ENCODE measurements at regions not wholly inside any gene's neighbourhood (a gene's known extent, or its start where the extent isn't known, plus 50 kb on each side); places are given as distances from the start of the nearest gene placed in this dataset.

- ChIA-PET CTCF (no interaction called here), POLR2A (no interaction called here)
- H3K4me3 ChIP-seq (ENCODE audit: low read depth, low read length) = no peak overlapping the region
- TF ChIP-seq, protein P1, sequence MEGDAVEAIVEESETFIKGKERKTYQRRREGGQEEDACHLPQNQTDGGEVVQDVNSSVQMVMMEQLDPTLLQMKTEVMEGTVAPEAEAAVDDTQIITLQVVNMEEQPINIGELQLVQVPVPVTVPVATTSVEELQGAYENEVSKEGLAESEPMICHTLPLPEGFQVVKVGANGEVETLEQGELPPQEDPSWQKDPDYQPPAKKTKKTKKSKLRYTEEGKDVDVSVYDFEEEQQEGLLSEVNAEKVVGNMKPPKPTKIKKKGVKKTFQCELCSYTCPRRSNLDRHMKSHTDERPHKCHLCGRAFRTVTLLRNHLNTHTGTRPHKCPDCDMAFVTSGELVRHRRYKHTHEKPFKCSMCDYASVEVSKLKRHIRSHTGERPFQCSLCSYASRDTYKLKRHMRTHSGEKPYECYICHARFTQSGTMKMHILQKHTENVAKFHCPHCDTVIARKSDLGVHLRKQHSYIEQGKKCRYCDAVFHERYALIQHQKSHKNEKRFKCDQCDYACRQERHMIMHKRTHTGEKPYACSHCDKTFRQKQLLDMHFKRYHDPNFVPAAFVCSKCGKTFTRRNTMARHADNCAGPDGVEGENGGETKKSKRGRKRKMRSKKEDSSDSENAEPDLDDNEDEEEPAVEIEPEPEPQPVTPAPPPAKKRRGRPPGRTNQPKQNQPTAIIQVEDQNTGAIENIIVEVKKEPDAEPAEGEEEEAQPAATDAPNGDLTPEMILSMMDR (IDR thresholded peaks at IDR 0.05; ENCODE audit: insufficient read depth, low read length, missing control alignments) = no peak
- DNase-seq (ENCODE audit: low read depth, low spot score) = no peak
Observed at GRCh38 chr10:131022981-131023380, 288.5 kb downstream of the TCERG1L start.

GRCh38 chr10:131024259-131025131 lies 287.0 kb downstream of the TCERG1L start:
- POLR2A ChIA-PET = no interaction called here
- no peak overlapping the region for H3K4me3 ChIP-seq (ENCODE audit: low read depth, low read length)
- CTCF ChIA-PET = no interaction called here
- TF ChIP-seq, protein P1 (IDR thresholded peaks at IDR 0.05; ENCODE audit: insufficient read depth, low read length, missing control alignments) = no peak
- DNase-seq (ENCODE audit: low read depth, low spot score) = no peak

GRCh38 chr10:131025333-131025732 lies 286.2 kb downstream of the TCERG1L start:
- H3K4me3 ChIP-seq (ENCODE audit: low read depth, low read length) = no peak overlapping the region
- no peak for DNase-seq (ENCODE audit: low read depth, low spot score)
- TF ChIP-seq, protein P1 (IDR thresholded peaks at IDR 0.05; ENCODE audit: insufficient read depth, low read length, missing control alignments) = no peak
- ChIA-PET CTCF (no interaction called here), POLR2A (no interaction called here)

DNA sequence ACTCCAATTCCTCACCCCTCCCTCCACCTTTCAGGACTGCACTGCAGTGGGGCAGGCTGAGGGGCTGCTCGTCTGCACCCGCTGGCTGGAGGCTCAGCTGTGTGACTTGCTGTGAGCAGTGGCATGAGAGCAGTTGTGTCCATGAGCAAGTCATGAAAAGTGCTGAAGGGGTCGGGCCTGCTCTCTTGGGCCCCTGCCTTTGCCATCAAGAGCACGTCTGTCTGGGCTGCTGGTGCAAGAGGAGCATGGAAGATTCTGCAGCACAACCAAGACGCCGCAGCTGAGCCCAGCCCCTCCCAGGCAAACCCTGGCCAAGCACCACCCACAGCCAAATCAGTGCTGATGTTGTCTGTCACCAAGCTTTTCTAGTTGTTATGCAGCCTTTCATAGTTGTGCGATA lies 284.3 kb downstream of the TCERG1L start:
- ChIA-PET CTCF (no interaction called here), POLR2A (no interaction called here)
- no peak overlapping the region for H3K4me3 ChIP-seq (ENCODE audit: low read depth, low read length)
- no peak for DNase-seq (ENCODE audit: low read depth, low spot score)
- TF ChIP-seq, protein P1 (IDR thresholded peaks at IDR 0.05; ENCODE audit: insufficient read depth, low read length, missing control alignments) = no peak

DNA sequence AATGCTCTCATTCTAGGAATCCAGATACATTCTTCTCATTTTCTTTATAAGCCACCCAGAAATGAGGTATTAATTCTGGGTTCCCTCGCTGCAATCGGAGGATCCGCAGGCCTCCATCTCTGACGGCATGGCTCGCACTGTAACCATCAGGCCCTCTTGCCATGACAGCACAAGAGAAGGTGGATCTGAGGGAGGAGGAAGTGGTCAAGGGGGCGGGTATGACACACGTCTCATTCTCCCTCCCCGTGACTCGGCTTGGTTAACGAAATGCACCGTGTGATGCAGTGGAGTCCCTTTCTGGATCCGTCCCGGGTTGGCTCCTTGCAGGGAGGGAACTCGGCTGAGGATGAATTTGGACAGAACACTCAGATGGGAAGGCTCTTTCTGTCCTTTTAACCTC lies 280.2 kb downstream of the TCERG1L start:
- ChIA-PET CTCF (no interaction called here), POLR2A (no interaction called here)
- TF ChIP-seq, protein P1 (IDR thresholded peaks at IDR 0.05; ENCODE audit: insufficient read depth, low read length, missing control alignments) = no peak
- no peak for DNase-seq (ENCODE audit: low read depth, low spot score)
- no peak overlapping the region for H3K4me3 ChIP-seq (ENCODE audit: low read depth, low read length)

DNA sequence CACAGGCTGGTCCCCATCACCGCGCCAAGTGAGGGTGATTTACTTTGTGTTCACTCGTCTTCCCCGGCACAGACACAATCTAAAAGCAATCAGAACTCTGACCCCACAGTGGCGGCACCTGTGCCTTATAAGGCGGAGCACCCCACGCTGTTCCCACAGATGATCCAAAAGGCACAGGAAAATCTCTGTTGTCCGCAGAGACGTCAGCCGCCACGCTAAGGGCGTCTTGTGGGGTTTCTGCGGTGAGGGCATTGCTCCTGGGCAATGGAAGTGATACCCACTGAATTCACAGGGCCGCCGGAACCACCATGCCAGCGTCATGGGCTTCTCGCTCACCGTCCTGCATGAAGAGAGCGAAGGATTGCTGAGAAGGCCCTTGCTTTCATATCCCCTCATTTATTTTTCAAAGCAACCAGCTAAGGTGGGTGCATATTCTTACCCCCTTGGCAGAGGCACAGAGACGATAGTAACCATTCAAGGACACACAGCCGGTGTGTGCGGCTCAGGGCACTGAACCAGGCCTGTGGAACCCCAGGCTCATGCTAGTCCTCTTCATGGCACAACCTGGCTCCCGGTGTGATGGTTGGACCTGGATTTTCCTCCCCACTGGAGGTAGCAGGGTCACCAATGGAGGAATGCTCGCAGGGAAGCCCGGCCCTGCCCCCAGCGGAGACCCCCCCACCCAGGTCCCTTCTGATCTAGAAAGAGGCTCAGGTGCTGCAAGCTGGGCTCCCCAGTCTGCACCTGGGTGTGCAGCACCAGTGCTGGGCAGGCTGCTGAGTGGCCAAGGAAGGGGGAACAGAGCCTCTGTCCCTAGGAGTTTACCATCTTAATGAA lies 279.0 kb downstream of the TCERG1L start:
- TF ChIP-seq, protein P1 (IDR thresholded peaks at IDR 0.05; ENCODE audit: insufficient read depth, low read length, missing control alignments) = no peak
- CTCF ChIA-PET = no interaction called here
- DNase-seq (ENCODE audit: low read depth, low spot score) = no peak
- no peak overlapping the region for H3K4me3 ChIP-seq (ENCODE audit: low read depth, low read length)
- POLR2A ChIA-PET = no interaction called here
